Esophagus squamous epithelium (tissue), 4 donors: ENCODE measurements at regions not wholly inside any gene's neighbourhood (a gene's known extent, or its start where the extent isn't known, plus 50 kb on each side); places are given as distances from the start of the nearest gene placed in this dataset.

Experiments used
- POLR2A ChIP-seq, 4 donors: fragments of 450-650 bp; IDR thresholded peaks; one replicate each; pipeline ENCODE4 v1.6.1; 2017; ENCODE audit warnings: antibody characterized with exemption in 4 of 4, mild to moderate bottlenecking in 4 of 4, moderate library complexity in 3 of 4
- TF ChIP-seq, protein P1 (sequence below), 6 experiments: fragments of 450-650 bp in 4 of 6; fragments of 200-600 bp in 2 of 6; sonication (generic) in 2 of 6; IDR thresholded peaks; one replicate each; pipeline ENCODE4 v1.5.1; 2016 to 2019; ENCODE audit warnings: antibody characterized with exemption in 6 of 6, mild to moderate bottlenecking in 4 of 6, moderate library complexity in 4 of 6

DNA sequence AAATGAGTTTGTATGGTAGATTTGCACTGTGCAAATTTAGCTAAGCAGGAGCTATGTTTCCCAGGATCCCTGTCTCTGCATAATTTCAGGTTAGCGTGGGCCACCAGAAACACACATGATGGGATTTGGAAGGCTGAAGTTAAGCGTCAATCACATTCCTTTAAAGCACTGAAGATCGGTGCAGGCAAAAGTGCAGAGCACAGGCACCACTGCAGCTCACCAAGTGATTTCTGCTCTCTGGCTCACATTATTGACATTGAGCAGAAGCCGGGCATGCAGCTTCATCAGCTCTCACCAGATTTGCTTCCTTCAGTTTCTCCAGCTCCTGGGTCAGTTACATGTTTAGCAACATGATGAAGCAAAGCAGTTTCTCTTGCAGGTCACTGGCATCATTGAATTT lies 256.4 kb upstream of the TGFBR2 start:
- TF ChIP-seq, protein P1, sequence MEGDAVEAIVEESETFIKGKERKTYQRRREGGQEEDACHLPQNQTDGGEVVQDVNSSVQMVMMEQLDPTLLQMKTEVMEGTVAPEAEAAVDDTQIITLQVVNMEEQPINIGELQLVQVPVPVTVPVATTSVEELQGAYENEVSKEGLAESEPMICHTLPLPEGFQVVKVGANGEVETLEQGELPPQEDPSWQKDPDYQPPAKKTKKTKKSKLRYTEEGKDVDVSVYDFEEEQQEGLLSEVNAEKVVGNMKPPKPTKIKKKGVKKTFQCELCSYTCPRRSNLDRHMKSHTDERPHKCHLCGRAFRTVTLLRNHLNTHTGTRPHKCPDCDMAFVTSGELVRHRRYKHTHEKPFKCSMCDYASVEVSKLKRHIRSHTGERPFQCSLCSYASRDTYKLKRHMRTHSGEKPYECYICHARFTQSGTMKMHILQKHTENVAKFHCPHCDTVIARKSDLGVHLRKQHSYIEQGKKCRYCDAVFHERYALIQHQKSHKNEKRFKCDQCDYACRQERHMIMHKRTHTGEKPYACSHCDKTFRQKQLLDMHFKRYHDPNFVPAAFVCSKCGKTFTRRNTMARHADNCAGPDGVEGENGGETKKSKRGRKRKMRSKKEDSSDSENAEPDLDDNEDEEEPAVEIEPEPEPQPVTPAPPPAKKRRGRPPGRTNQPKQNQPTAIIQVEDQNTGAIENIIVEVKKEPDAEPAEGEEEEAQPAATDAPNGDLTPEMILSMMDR (IDR thresholded peaks at IDR 0.05) = no peak
- TF ChIP-seq POLR2A (IDR thresholded peaks at IDR 0.05) = no peak
